OCI-LY3 (cell line): ENCODE measurements at regions not wholly inside any gene's neighbourhood (a gene's known extent, or its start where the extent isn't known, plus 50 kb on each side); places are given as distances from the start of the nearest gene placed in this dataset.

Source experiments
- H2AFZ ChIP-seq: fragments of 200-600, 300-600 bp; shearing (Covaris generic); 2 replicates; pipeline ENCODE4 v1.6.0; 2014; ENCODE audit warnings: antibody characterized with exemption, low read depth, low read length
- H3K27ac ChIP-seq: fragments of 200-600, 300-600 bp; sonication (generic); 2 replicates; pipeline ENCODE4 v1.5.1; 2014; ENCODE audit warnings: mild to moderate bottlenecking, low read length, moderate library complexity, mixed read lengths
- H3K27me3 ChIP-seq: fragments of 200-600, 300-600 bp; sonication (generic); 2 replicates; pipeline ENCODE4 v1.6.1; 2014; ENCODE audit warnings: low read depth, low read length, mixed read lengths
- H3K36me3 ChIP-seq: fragments of 200-600, 300-600 bp; sonication (generic); replicated peaks from 2 replicates; pipeline ENCODE3; 2014; ENCODE audit warnings: low read depth, low read length, mixed read lengths
- H3K4me1 ChIP-seq: fragments of 300-600, 200-600 bp; sonication (generic); 2 replicates; pipeline ENCODE4 v1.6.1; 2014; ENCODE audit warnings: low read length, mixed read lengths
- H3K4me2 ChIP-seq: fragments of 200-600, 300-600 bp; sonication (generic); 2 replicates; pipeline ENCODE4 v1.6.1; 2014; ENCODE audit warnings: low read length, mixed read lengths
- H3K4me3 ChIP-seq: fragments of 300-600, 200-600 bp; sonication (generic); 2 replicates; pipeline ENCODE4 v1.5.1; 2014; ENCODE audit warnings: antibody characterized with exemption, mild to moderate bottlenecking, low read length, moderate library complexity
- H3K79me2 ChIP-seq: fragments of 300-600, 200-600 bp; shearing (Covaris generic); 2 replicates; pipeline ENCODE4 v1.6.1; 2014; ENCODE audit warnings: mild to moderate bottlenecking, low read length, mixed read lengths
- H3K9ac ChIP-seq: fragments of 300-600, 200-600 bp; shearing (Covaris generic); 2 replicates; pipeline ENCODE4 v1.6.0; 2014; ENCODE audit warnings: mild to moderate bottlenecking, low read length, moderate library complexity
- H3K9me3 ChIP-seq: fragments of 200-600, 300-600 bp; shearing (Covaris generic); 2 replicates; pipeline ENCODE4 v1.6.1; 2014; ENCODE audit warnings: low read length, mixed read lengths; ENCODE audit not compliant: insufficient read depth
- H4K20me1 ChIP-seq: fragments of 200-600, 300-600 bp; sonication (generic); 2 replicates; pipeline ENCODE4 v1.6.1; 2016; ENCODE audit warnings: low read length, mixed read lengths; ENCODE audit not compliant: insufficient read depth
- EZH2phosphoT487 ChIP-seq: fragments of 200-600 bp; shearing (Covaris generic); IDR thresholded peaks from 2 replicates; pipeline ENCODE4 v1.6.1; 2018; ENCODE audit warnings: antibody characterized with exemption, mixed run types, low read depth
- TF ChIP-seq, protein P1 (sequence below): fragments of 200-600, 300-600 bp; sonication (generic); IDR thresholded peaks from 2 replicates; pipeline ENCODE4 v1.5.1; 2014; ENCODE audit warnings: antibody characterized with exemption, low read length, low read depth

DNA sequence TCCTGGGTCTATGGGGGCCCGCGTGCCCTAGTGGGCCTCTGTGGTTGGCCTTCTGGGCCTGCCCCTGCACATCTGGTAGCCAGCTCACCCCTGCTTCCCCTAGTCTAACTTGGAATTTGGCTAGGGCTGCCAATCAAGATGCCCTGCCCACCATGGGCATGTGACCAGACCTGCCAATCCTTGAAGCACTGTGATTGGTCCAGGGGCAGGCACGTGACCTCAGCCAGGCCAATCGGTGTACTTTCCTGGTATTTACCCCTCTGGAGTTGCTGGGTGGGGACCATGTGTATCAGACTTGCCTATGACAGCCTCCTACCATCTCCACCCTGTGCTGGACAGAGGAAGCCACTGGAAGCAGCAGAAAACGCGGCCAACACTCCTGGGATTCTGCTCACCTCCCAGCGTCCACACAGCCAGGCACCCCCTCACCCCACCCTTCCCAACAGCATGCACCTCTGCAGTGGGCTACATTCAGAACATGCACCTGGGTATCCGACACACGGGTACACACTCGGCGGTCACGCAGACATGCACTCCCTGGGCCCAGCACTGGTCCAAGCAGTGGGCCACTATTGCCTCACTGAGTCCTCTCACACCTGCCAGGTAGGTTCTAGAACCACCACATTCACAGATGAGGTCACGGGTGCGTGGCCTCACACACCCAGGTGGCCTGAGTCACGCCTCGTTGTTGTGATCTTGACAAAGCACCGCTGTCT, 96.9 kb downstream of the RBFOX3 start:
- no peaks in the 10 kb centered on the region for H3K36me3 ChIP-seq
- H3K27me3 ChIP-seq, result no peaks in the 10 kb centered on the region
- H3K27ac ChIP-seq, result no peak overlapping the region
- no peaks in the 10 kb centered on the region for H3K9me3 ChIP-seq
- H3K4me3 ChIP-seq, result no peak overlapping the region
- H2AFZ ChIP-seq, result no peak overlapping the region
- no peaks in the 10 kb centered on the region for H3K79me2 ChIP-seq
- H3K9ac ChIP-seq, result no peak overlapping the region
- H3K4me1 ChIP-seq, result no peaks in the 10 kb centered on the region
- TF ChIP-seq, protein P1, sequence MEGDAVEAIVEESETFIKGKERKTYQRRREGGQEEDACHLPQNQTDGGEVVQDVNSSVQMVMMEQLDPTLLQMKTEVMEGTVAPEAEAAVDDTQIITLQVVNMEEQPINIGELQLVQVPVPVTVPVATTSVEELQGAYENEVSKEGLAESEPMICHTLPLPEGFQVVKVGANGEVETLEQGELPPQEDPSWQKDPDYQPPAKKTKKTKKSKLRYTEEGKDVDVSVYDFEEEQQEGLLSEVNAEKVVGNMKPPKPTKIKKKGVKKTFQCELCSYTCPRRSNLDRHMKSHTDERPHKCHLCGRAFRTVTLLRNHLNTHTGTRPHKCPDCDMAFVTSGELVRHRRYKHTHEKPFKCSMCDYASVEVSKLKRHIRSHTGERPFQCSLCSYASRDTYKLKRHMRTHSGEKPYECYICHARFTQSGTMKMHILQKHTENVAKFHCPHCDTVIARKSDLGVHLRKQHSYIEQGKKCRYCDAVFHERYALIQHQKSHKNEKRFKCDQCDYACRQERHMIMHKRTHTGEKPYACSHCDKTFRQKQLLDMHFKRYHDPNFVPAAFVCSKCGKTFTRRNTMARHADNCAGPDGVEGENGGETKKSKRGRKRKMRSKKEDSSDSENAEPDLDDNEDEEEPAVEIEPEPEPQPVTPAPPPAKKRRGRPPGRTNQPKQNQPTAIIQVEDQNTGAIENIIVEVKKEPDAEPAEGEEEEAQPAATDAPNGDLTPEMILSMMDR, result no peak
- TF ChIP-seq EZH2phosphoT487, result no peak
- no peaks in the 10 kb centered on the region for H4K20me1 ChIP-seq
- no peak overlapping the region for H3K4me2 ChIP-seq

DNA sequence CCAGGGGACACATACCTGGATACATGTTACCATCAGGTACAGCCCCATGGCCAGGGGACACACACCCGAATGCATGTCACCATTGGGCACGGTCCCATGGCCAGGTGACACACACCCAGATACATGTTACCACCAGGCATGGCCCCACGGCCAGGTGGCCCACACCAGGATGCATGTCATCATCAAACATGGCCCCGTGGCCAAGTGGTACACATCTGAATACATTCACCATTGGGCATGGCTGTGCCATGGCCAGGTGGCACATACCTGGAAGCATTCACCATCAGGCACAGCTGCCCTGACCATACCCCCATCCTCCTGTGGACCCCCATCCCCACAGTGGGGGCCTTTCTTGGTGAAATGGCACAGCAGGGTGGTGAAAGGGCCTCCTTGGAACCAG, 97.6 kb downstream of the RBFOX3 start:
- TF ChIP-seq EZH2phosphoT487, result no peak
- TF ChIP-seq, protein P1, result no peak
- no peak overlapping the region for H3K4me2 ChIP-seq
- no peak overlapping the region for H3K9ac ChIP-seq
- H3K79me2 ChIP-seq, result no peaks in the 10 kb centered on the region
- H3K27me3 ChIP-seq, result no peaks in the 10 kb centered on the region
- no peaks in the 10 kb centered on the region for H4K20me1 ChIP-seq
- no peaks in the 10 kb centered on the region for H3K9me3 ChIP-seq
- no peak overlapping the region for H3K4me3 ChIP-seq
- no peaks in the 10 kb centered on the region for H3K36me3 ChIP-seq
- no peaks in the 10 kb centered on the region for H3K4me1 ChIP-seq
- no peak overlapping the region for H2AFZ ChIP-seq
- no peak overlapping the region for H3K27ac ChIP-seq

DNA sequence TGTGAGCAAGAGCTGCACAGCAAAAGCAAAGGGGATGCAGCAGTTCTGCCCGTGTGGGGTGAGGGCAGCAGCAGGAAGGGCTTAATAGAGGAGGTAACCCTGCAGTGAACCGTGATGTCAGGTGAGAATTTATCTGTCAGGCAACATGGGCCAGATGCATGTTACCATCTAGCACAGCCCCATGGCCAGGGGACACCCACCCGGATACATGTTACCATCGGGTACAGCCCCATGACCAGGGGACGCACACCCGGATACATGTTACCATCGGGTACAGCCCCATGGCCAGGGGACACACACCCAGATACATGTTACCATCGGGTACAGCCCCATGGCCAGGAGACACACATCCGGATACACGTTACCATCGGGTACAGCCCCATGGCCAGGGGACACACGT, 99.4 kb downstream of the RBFOX3 start:
- Histone ChIP-seq H3K4me3 (no peak overlapping the region), H3K4me2 (no peak overlapping the region), H3K36me3 (no peaks in the 10 kb centered on the region), H3K9me3 (no peaks in the 10 kb centered on the region), H3K4me1 (no peaks in the 10 kb centered on the region), H3K27ac (no peak overlapping the region), H3K27me3 (no peaks in the 10 kb centered on the region), H3K79me2 (no peaks in the 10 kb centered on the region), H3K9ac (no peak overlapping the region), H4K20me1 (no peaks in the 10 kb centered on the region), H2AFZ (no peak overlapping the region)
- no peak for TF ChIP-seq EZH2phosphoT487
- TF ChIP-seq, protein P1, result no peak

DNA sequence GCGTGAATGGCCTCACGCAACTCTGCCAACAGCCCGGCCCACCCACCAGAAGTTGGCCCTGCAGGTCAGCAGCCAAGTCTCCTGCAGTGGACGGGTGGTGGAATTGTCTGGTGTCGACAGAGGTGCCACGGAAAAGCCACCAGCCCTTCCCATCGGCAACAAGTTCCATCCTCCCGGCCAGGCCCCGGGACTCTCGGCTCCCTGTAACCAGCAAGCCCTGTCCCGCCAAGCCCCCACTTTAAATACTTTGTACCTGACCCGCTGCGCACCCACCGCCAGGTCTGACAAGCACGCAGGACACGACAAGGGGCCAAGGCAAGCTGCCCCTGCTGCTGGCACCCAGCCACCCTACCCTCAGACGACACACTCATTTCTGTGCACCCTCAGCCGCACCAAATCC, 100.8 kb downstream of the RBFOX3 start:
- H3K27ac ChIP-seq, result no peak overlapping the region
- no peak overlapping the region for H3K9ac ChIP-seq
- TF ChIP-seq EZH2phosphoT487, result no peak
- TF ChIP-seq, protein P1, result no peak
- no peak overlapping the region for H2AFZ ChIP-seq
- H3K27me3 ChIP-seq, result no peaks in the 10 kb centered on the region
- H3K79me2 ChIP-seq, result no peaks in the 10 kb centered on the region
- no peaks in the 10 kb centered on the region for H4K20me1 ChIP-seq
- no peak overlapping the region for H3K4me3 ChIP-seq
- H3K4me2 ChIP-seq, result no peak overlapping the region
- no peaks in the 10 kb centered on the region for H3K9me3 ChIP-seq
- H3K4me1 ChIP-seq, result no peaks in the 10 kb centered on the region
- no peaks in the 10 kb centered on the region for H3K36me3 ChIP-seq
